CD14-positive monocyte (primary cell): ENCODE measurements at regions not wholly inside any gene's neighbourhood (a gene's known extent, or its start where the extent isn't known, plus 50 kb on each side); places are given as distances from the start of the nearest gene placed in this dataset.

ENCODE experiments used
- DNase-seq, 3 donors: peaks; one replicate each; pipeline ENCODE4 v3.0.0-alpha.2; 2011 to 2022
- H2AFZ ChIP-seq: 2 replicates; pipeline ENCODE4 v1.6.0; 2012; ENCODE audit warnings: mild to moderate bottlenecking, low read depth, low read length, inconsistent platforms; ENCODE audit not compliant: insufficient read depth, poor library complexity, severe bottlenecking
- H3K27ac ChIP-seq, 2 donors: 1 replicate in 1 of 2; 2 replicates in 1 of 2; pipeline ENCODE4 v1.5.1; 2012 to 2013; ENCODE audit warnings: low read length in 2 of 2, control low read depth in 1 of 2, inconsistent platforms in 1 of 2, low read depth in 1 of 2, mild to moderate bottlenecking in 1 of 2
- H3K27me3 ChIP-seq, 2 donors: one replicate each; pipeline versions ENCODE4 v1.6.0 to v1.6.1; 2011 to 2013; ENCODE audit warnings: low read length in 2 of 2; ENCODE audit not compliant: control insufficient read depth in 2 of 2, insufficient read depth in 2 of 2
- H3K36me3 ChIP-seq, 2 donors: replicated peaks in 1 of 2; 1 replicate in 1 of 2; 2 replicates in 1 of 2; pipeline versions ENCODE4 v1.5.1 to v1.6.1; 2012 to 2013; ENCODE audit warnings: low read length in 2 of 2, control low read depth in 1 of 2, inconsistent platforms in 1 of 2, mild to moderate bottlenecking in 1 of 2; ENCODE audit not compliant: insufficient read depth in 2 of 2, control insufficient read depth in 1 of 2
- H3K4me1 ChIP-seq, 2 donors: 1 replicate in 1 of 2; 2 replicates in 1 of 2; pipeline versions ENCODE4 v1.5.1 to v1.6.1; 2012 to 2013; ENCODE audit warnings: low read length in 2 of 2, control low read depth in 1 of 2, inconsistent platforms in 1 of 2, mild to moderate bottlenecking in 1 of 2, moderate library complexity in 1 of 2; ENCODE audit not compliant: insufficient read depth in 2 of 2, control insufficient read depth in 1 of 2
- H3K4me2 ChIP-seq: replicated peaks from 2 replicates; pipeline ENCODE3; 2012; ENCODE audit warnings: low read length, moderate library complexity, mild to moderate bottlenecking; ENCODE audit not compliant: poor library complexity, severe bottlenecking; ENCODE audit errors: extremely low read depth
- H3K4me3 ChIP-seq, 3 experiments: fragments of 200-600 bp in 1 of 3; sonication (generic) in 1 of 3; replicated peaks in 1 of 3; 1 replicate in 2 of 3; 2 replicates in 1 of 3; pipeline ENCODE4 v1.5.1; 2011 to 2013; ENCODE audit warnings: low read length in 3 of 3, mild to moderate bottlenecking in 3 of 3, control low read depth in 2 of 3, low read depth in 2 of 3, inconsistent platforms in 1 of 3, moderate library complexity in 1 of 3
- H3K79me2 ChIP-seq: 2 replicates; pipeline ENCODE4 v1.6.0; 2012; ENCODE audit warnings: mild to moderate bottlenecking, control low read depth, inconsistent platforms, low read length, moderate library complexity; ENCODE audit not compliant: insufficient read depth
- H3K9ac ChIP-seq: 2 replicates; pipeline ENCODE4 v1.6.0; 2017; ENCODE audit warnings: low read length, mild to moderate bottlenecking; ENCODE audit not compliant: insufficient read depth, poor library complexity, severe bottlenecking
- H3K9me3 ChIP-seq, 2 donors: replicated peaks in 1 of 2; 1 replicate in 1 of 2; 2 replicates in 1 of 2; pipeline versions ENCODE4 v1.5.1 to v1.6.1; 2012 to 2013; ENCODE audit warnings: low read length in 2 of 2, control low read depth in 1 of 2; ENCODE audit not compliant: control insufficient read depth in 1 of 2, insufficient read depth in 1 of 2
- H4K20me1 ChIP-seq: 2 replicates; pipeline ENCODE4 v1.6.0; 2012; ENCODE audit warnings: mild to moderate bottlenecking, low read length, control low read depth, moderate library complexity; ENCODE audit not compliant: insufficient read depth
- H3K27ac Mint-ChIP-seq, 7 donors: one replicate each; pipeline ENCODE4 v1.8.0; 2020; ENCODE audit warnings: mild to moderate bottlenecking in 7 of 7, mixed read lengths in 7 of 7, moderate library complexity in 6 of 7, inconsistent platforms in 2 of 7
- H3K27me3 Mint-ChIP-seq, 3 donors: one replicate each; pipeline ENCODE4 v1.8.0; 2021 to 2022; ENCODE audit warnings: low read depth in 3 of 3, mild to moderate bottlenecking in 3 of 3, mixed read lengths in 3 of 3, moderate library complexity in 3 of 3, inconsistent platforms in 1 of 3
- H3K36me3 Mint-ChIP-seq, 2 donors: one replicate each; pipeline ENCODE4 v1.8.0; 2020; ENCODE audit warnings: mixed read lengths in 2 of 2, inconsistent platforms in 1 of 2, mild to moderate bottlenecking in 1 of 2
- H3K4me1 Mint-ChIP-seq: one replicate; pipeline ENCODE4 v1.8.0; 2020; ENCODE audit warnings: mild to moderate bottlenecking, mixed read lengths
- H3K4me3 Mint-ChIP-seq, 2 donors: one replicate each; pipeline ENCODE4 v1.8.0; 2020; ENCODE audit warnings: mild to moderate bottlenecking in 2 of 2, mixed read lengths in 2 of 2, moderate library complexity in 1 of 2
- H3K9me3 Mint-ChIP-seq, 7 donors: one replicate each; pipeline ENCODE4 v1.8.0; 2020 to 2022; ENCODE audit warnings: mixed read lengths in 7 of 7, mild to moderate bottlenecking in 6 of 7, moderate library complexity in 6 of 7, inconsistent platforms in 2 of 7
- CTCF ChIP-seq: fragments of 200-600 bp; IDR thresholded peaks from one replicate; pipeline ENCODE4 v1.8.0; 2022; ENCODE audit warnings: antibody characterized with exemption, mild to moderate bottlenecking
- WGBS: methylation state at CpG from one replicate; pipeline ENCODE4 v1.1.5; 2013; ENCODE audit warnings: missing lambda C conversion rate; ENCODE audit not compliant: insufficient coverage; 5-methylcytosine and 5-hydroxymethylcytosine counted together
- intact Hi-C, 2 donors: fragments of 100-400 bp; cut with micrococcal nuclease; formaldehyde crosslinking; loops; one replicate each; pipeline versions ENCODE4 v1.15.0 to v1.15.1; 2023

- H3K4me3 ChIP-seq, result no peak overlapping the region
- WGBS, result no CpG with 5 or more reads among the region's 3 CpGs
- H3K27me3 Mint-ChIP-seq, result no peaks in the 10 kb centered on the region
- H3K4me1 Mint-ChIP-seq, result no peaks in the 10 kb centered on the region
- H3K4me1 ChIP-seq, result no peaks in the 10 kb centered on the region
- no peaks in the 10 kb centered on the region for H3K36me3 ChIP-seq
- intact Hi-C loops, result no loop called here
- no peak overlapping the region for H3K4me3 Mint-ChIP-seq
- no peak for DNase-seq
- TF ChIP-seq CTCF, result no peak
- H3K27me3 ChIP-seq, result no peaks in the 10 kb centered on the region
- no peaks in the 10 kb centered on the region for H4K20me1 ChIP-seq
- no peaks in the 10 kb centered on the region for H3K79me2 ChIP-seq
- no peak overlapping the region for H3K27ac ChIP-seq
- no peak overlapping the region for H3K4me2 ChIP-seq
- no peak overlapping the region for H3K27ac Mint-ChIP-seq
- H2AFZ ChIP-seq, result no peak overlapping the region
- peaks cover 0 to 7% (median 3%) of the 10 kb centered on the region in 7 donors for H3K9me3 Mint-ChIP-seq
- H3K9me3 ChIP-seq, result no peaks in the 10 kb centered on the region
- no peak overlapping the region for H3K9ac ChIP-seq
- no peaks in the 10 kb centered on the region for H3K36me3 Mint-ChIP-seq
These were observed 787.9 kb upstream of the B3GALT2 start for GRCh38 chr1:193974286-193974798.

- H3K9ac ChIP-seq, result no peak overlapping the region
- Mint-ChIP-seq H3K4me3 (no peak overlapping the region), H3K27ac (no peak overlapping the region), H3K9me3 (peaks cover 0 to 7% (median 3%) of the 10 kb centered on the region in 7 donors), H3K36me3 (no peaks in the 10 kb centered on the region), H3K4me1 (no peaks in the 10 kb centered on the region), H3K27me3 (no peaks in the 10 kb centered on the region)
- H3K79me2 ChIP-seq, result no peaks in the 10 kb centered on the region
- no peak overlapping the region for H3K27ac ChIP-seq
- no peak for TF ChIP-seq CTCF
- H3K36me3 ChIP-seq, result no peaks in the 10 kb centered on the region
- H3K9me3 ChIP-seq, result no peaks in the 10 kb centered on the region
- intact Hi-C loops, result no loop called here
- WGBS, result 100% methylated on average over 1 of the region's 3 CpGs
- DNase-seq, result no peak
- H3K27me3 ChIP-seq, result no peaks in the 10 kb centered on the region
- H3K4me2 ChIP-seq, result no peak overlapping the region
- no peak overlapping the region for H2AFZ ChIP-seq
- no peak overlapping the region for H3K4me3 ChIP-seq
- no peaks in the 10 kb centered on the region for H4K20me1 ChIP-seq
- H3K4me1 ChIP-seq, result no peaks in the 10 kb centered on the region
These were observed 787.0 kb upstream of the B3GALT2 start for GRCh38 chr1:193973428-193973827.
